HG03045 (cell line): ENCODE measurements at regions not wholly inside any gene's neighbourhood (a gene's known extent, or its start where the extent isn't known, plus 50 kb on each side); places are given as distances from the start of the nearest gene placed in this dataset.
A peak's percentile ranks its signal among the peaks of the same experiment; 100 is the strongest.

ENCODE experiments used
- ATAC-seq: cut with Tn5 transposase; IDR thresholded peaks from one replicate; pipeline ENCODE4 v1.9.1; 2021; ENCODE audit warnings: mild to moderate bottlenecking, moderate library complexity; ENCODE audit not compliant: unreplicated experiment

DNA sequence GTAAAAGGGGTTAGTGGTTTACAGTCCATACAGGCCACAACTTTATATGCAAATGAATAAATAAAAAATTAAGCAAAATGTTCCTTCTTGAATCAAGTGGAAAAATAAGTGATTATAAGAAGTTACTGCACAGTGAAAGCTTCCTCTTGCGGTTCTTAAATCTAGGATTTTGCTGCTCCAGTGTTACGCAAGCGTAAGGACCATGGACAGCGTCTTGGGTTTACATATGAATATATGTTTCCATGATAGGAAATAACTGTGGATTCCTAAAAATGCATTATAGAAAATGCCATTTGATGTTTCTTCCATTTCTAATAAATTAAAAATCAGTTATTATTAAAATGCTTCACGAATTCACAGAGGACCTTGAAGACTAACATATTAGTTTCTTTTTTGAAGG, 176.6 kb upstream of the POU3F2 start:
- ATAC-seq, result no peak

DNA sequence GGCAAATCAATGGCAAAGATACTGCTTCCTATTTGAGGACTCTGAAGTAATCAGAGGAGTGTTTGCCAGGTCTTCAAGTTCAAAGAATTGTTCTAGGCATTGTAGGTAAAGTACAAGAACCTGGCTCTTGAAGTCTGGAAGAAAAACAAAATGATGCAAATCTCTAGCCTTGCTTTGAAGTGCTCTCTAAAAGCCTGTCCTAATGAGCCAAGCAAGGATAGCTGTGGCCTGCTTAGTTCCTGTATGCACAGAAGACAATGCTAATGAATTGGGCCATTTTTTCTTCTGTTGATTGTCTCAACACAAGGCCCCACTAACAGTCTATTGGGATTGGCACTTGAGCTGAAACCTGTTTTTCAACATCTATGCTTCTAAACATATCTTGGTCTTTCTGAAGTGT, 165.0 kb upstream of the POU3F2 start:
- ATAC-seq, result no peak

DNA sequence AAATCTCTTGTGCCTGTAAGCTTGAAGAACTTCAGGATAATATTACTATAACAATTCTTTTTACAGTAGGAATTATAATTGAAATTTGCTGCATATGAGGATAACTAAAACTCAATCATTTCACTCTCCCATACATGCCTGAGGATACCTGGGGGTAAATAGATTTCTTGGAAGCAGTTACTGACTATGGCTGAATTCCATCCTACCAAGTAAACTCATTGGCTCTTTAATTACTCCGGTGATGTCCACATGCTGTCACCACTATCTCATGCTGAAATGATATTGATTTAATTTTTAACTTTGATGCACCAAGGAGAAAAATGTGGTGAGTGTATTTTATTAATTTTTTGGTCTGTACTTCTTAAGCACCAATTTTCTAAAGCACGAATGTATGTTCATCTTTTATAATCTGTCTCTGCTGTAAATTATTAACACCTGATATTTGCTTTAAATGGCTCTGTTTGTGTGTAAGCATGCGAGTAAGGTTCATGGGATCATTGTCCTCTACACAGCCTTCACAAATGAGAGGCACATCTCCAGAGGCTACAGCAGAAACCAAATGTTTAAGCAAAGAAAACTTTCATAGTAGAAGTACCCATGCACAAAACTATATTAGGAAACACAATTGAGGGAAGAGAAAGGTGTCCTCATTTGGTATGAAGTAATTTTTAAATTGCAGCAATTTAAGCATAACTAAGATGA, 164.2 kb upstream of the POU3F2 start:
- ATAC-seq, result no peak

DNA sequence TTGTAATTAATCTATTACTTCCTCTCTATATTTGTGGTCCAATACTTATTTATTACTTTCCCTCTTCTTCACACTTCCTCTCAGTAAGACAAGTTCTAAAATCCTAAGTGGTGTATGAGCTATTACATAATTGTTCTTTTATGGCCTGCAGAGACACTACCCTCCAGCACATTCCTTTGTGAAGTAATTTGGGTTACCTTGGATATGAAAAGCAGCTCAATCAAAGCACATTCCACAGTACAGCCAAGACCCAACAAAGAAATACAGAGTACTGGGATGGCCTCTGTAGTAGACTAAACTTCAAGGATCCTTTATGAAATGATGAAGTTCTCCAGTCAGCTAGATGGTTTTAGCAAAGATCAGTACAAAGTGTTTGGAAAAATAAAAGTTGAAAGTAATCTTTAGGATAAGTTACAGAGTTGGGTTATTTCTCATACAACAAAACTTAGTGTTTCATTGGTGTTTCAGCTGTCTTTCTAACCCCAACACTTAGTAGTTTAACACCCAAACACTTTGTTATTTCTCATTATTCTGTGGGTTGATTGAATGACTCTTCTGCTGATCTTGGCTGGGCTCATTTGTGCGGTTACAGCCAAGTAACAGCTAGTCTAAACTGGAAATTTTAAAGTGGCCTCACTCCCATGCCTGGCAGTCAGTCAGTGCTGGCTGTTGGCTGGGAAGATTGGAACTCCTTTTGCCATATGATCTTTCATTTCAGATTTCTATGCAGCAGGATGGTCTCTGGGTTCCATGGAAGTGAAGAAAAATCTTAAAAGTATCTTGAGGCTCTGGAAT, 161.5 kb upstream of the POU3F2 start:
- no peak for ATAC-seq

DNA sequence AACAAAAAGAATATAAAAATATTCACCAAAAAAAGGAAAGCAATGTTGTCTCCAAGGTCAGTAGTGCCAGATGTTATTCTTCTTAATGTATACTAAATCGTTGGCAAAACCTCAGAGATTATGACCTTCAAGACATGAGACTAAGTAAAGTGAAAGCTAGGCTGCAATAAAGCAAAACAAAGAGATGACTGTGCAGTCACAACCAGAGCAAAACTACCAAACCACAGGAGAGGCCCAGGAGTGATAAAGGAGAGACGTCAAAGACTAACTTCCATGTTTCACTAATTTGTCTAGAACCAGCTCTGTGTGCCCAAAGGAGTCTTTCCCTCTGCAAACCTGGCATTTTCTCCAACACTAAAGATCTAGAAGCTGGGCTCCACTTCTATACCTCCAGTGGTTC, 155.9 kb upstream of the POU3F2 start:
- no peak for ATAC-seq

DNA sequence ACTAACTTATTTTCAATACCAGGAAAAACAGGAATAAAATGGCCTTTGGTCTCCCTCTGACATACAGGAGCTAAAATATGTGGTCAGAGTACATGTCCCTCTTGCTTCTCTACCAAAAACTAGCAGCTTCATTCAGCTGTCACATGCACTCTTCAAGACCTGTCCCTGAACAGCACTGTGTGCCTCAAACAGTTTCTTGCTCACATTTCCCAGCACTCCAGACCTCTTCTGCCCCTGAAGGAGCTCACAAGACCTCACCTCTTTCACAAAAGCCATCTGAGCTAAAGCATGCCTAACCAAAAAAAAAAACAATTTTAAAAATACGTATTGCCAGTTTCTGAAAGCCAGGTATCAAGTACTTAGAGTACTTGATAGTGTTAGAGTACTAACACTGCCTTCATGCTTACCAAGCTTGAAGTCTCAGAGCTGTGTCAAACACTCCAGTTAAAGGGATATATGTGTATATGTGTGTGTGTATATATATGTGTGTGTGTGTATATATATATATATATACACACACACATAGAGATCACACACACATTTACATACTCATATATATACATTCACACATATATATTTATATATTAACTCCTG, 148.3 kb upstream of the POU3F2 start:
- ATAC-seq, result no peak

DNA sequence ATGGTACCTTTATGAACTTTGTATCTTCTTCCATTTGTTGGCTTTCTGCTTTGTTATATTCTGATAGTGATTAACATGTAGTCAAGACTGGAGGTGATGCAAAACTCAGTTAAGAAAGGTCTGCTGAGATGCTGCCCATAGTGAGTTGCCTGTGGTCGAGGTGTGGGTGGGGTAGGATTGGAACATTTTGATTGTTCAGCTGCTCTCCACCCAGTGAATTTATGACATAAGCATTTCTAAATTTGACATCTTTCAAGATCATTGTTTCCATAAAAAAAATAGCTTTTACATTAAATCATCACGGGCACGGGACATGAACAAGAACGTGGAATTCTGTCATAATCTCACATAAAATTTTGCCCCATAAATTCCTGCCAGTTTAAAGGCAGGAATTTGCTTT, 146.6 kb upstream of the POU3F2 start:
- no peak for ATAC-seq

DNA sequence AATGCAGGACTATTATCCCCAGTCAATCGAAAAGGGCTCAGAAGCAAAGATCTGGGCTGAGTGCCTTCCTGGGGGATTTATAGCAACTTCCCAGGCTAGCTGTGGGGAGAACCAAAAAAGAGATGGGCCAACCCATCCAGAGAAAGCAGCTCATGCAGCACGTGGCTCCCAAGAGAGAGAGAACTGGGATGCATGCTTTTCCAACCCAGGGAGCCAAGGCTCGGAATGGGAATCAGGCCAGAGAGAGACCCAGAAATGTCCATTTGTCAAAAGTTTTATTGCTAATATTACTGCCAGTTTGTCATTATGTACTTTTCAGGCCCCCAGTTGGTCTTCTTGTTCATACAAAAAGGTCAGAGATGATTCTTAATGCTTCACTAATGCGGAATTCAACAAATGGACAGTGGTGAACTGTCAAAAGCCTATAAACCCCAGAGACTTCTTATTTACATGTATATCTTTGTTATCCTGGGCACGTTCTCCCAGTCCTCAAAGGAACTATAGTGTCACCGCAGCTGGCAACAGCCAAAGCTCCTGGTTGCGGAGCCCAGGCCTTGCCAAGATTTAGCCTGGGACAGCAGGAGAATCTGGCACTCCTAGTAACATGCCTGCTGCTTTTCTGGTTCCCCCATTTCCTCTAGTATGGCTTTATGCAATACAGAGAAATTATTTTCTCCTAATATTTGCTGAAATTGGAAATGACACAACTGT, 139.1 kb upstream of the POU3F2 start:
- no peak for ATAC-seq

DNA sequence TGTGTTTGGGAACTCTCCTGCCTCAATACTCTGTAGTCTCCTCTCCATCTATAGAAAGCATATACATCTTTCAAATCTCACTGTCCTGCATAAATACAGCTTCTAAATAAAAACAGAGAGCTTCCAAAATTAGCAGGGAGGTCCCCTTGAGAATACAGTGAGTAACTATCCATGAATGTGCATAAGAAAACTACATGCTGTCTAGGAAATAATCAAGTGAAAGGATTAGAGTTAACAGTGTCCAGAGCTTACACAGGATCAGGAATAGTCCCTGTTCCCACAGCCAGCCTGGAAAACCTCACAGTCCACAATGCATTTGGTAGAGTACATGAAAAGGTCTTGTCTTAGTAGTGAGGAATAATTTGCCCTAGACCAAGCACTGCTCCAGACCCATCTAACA, 123.0 kb upstream of the POU3F2 start:
- no peak for ATAC-seq

DNA sequence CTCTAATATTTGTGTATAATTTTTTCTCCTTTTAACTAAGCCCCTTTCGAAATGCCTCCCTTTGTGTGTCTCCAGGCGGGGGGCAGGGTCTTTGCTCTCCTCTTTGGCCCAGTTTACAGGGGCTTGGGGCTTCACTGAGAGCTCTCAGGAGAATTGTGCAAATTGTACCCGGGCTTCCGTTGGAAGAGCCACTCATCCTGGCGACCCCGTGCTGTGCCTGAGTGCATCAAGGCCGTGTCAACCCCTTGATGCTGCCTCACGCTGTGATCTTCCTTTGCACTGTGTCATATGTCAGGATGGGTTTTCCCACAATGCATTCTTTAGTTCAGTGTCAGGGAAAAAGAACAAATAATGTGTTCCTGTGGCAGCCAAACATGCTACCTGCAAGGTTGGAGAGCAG, 118.0 kb upstream of the POU3F2 start:
- no peak for ATAC-seq

DNA sequence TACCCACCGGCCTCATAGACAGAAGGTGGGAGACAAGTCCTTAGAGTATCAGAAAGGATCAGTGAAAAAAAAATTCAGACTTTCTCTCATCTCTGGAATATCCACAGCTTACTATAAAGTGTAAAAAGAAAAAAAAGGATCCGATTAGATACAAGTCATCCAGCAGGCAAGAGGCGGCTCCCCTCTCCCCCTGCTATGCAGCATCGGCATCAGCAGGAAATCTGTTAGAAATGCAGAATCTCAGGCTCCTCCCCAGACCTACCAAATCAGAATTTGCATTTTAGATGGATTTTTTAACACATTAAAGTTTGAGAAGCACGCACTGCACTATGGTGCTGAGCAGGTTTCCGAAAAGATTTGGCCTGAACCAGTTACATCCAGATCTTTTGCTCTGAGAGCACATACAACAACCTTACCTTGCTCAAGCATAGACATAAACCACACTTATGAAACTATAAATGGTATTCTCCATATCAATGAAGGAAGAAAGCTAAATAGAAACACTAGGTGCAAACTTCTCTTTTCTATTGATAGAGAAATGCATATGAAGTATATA, 117.0 kb upstream of the POU3F2 start:
- ATAC-seq, result no peak

DNA sequence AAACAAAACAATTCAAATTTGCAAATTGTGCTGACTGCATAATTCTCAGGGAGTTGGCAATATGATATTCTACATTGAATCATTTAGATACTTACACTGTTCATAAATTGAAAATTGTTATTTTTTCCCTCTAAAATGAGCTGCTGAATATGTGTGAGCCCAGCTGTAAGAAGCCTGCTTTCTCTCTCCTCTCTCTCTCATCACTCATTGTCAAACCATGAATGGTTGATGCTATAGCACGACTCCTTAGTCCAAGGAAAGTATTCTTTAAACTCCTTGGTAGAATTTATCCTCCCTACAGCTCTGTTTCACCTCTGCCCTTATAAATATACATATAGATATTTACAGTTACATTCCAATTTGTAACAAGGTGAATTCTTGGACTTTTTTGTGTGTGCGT, 116.4 kb upstream of the POU3F2 start:
- ATAC-seq, result no peak

DNA sequence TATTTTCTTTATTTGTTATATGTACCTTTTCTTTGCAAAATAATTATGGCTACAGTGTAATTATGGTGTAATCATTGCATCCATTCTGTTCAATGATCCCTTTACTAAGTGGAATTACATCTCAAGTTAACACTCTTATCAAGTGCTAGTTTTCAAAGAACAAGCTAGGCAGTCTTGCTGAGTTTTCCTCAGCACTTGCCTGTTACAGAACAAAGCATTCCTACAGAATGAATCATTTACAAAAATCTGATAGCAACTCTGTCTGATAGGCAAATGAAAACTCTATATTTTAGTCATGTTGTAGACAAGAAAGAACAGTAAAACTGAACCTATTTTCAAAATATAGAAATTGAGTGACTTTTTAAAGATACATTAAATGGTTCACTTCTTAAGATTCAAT, 109.8 kb upstream of the POU3F2 start:
- ATAC-seq, result no peak

DNA sequence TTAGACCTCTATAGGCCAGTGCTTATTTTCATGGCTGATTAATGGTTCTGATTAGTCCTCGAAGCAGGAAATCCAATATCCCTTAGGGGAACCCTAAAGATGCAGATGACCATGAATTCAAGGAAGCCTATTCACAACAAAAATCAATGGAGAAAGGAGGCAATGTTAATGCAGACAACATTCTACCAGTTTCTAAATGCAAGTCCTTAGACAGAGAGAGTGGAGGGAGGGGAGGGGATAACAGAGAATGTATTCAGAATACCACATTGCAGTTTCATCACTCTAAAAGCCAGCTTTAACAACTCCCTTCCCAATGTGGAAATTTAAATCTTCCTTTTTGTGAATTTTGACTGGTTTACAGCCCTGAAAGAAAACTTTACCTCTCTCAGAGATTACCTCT, 87.1 kb upstream of the POU3F2 start:
- ATAC-seq, result no peak

DNA sequence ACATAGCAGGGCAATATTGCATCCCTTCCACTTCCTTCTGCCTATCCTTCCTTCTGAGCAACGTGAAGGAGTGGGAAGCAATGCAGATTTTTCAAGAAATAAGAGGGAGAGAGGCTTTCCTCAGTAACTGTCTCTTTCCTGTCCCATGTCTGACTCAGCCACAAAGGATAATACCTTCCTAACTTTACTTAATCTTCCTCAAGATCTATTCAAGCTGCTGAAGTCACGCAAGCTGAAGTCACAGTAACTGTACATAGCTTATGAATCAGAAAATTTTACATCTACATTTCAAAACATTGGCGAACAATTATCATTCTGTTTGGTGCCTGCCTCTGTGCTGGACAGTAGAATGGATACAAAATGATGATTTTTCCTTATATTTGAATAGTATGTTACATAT, 86.4 kb upstream of the POU3F2 start:
- ATAC-seq, result no peak

DNA sequence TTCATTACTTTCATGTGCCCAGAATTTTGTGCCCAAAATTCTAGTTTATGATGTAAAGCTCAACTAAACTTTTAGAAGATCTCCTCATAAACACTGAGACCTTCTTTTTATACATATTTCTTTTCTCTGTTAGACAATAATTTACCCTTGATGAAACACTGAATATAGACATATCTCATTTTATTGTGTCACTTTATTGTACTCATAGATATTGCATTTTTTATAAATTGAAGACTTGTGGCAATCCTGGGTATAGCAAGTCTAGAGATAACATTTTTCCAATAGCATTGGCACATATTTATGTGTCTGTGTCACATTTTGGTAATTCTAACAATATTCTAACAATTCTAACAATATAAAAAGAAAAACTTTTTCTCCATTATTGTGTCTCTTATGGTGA, 74.9 kb upstream of the POU3F2 start:
- no peak for ATAC-seq

DNA sequence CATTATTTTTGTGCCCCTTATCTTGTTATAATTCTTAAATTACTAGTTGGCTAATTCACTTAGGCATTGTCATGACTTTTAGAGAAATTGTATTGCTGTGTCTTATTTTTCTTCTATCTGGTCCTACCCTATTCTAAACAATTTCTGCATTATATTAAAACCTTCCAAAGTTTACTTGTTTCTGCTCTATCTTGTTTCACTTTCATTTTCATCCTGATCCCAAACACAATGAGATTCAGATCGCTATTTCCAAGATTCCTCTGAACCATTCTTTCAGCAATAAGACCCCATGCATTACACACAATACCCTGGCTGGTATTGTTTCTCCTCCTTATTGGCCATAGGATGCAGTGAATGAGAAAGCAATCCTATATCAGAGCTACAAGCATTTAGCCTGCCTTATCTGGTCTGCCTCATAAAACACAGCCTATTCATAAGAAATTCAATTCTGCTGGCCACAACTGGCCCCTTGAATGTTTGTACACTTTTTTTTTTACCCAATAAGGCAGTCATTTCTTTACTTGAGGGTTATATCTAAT, 69.9 kb upstream of the POU3F2 start:
- no peak for ATAC-seq

DNA sequence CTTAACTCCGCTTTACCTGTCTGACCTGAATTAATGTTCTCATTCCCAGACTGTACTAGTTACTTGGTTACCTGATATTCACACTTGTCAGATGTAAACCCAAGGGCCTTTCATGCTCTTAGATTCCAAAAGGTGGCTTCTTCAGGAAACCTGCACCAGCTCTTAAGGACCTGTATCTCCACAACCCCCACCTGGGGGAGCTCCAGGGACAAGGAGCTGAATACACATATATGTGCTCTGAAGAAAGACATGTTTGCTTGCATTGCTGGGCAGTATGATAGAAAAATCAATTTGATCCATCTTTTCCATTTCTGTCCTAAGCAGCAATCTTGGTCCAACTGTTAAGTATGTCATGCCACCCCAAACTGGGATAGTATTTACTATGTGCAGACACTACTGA, 64.8 kb upstream of the POU3F2 start:
- no peak for ATAC-seq

DNA sequence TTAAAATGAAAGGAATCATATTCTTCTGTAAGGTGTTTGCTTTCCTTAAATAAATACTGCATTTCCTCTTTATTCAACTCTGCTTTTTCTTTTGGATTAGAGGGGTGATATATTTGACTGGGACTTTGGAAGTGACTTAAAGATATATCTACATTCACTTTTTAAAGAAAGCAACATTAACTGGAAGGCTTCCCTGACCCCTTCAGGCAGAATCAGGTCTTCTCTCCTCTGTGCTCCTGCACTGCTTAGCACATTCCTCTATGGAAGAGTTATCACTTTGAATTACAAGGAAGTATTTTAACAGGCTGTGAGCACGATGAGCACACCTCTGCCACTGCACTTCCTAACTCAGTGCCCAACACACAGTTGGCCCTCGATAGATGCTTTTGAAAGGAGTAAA, 59.2 kb upstream of the POU3F2 start:
- no peak for ATAC-seq

DNA sequence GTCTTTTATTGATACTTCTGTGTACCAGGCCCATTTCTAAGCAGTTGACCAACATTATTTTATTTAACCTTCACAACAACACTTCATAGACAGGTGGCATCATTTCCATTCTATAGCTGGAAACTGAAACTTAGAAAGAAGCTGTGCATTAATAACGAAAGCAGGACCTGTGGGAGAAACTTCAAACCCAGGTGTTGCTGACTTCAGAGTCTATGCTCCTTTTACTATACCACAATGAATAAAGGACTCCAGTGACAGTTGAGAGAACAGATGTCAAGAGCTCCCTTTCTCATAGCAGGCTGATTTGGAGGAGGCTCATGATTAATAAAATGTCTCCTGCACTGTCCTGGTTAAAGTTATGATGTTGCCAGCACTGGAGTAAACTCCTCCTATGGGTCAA, 56.6 kb upstream of the POU3F2 start:
- ATAC-seq, result peak; percentile 100

DNA sequence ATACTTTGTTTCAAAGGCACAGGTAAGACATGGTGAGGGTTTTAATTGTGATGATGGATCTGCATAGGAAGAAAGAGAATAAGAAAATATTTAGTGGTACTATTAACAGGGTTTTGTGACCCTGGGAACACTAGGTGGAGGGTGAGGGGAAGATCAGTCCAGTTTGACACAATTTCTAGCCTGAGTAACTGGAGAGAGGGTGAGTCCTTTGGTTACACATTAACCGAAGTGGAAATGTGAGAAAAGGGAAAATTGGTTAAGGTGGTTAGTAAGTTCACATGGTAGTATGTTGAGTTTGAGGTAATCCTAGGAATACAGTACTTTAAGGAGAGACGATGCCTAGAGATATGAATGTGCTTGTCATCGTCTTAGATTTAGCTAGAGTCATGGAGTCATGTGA, 54.8 kb upstream of the POU3F2 start:
- ATAC-seq, result no peak
